Type B pancreatic cell (in vitro differentiated cells): ENCODE measurements at regions not wholly inside any gene's neighbourhood (a gene's known extent, or its start where the extent isn't known, plus 50 kb on each side); places are given as distances from the start of the nearest gene placed in this dataset.

ENCODE experiments used
- DNase-seq: peaks from one replicate; pipeline ENCODE4 v3.0.0; 2021; ENCODE audit warnings: mixed read lengths; ENCODE audit not compliant: unreplicated experiment; ENCODE audit errors: extremely low spot score
- H3K27ac Mint-ChIP-seq: 2 replicates; pipeline ENCODE4 v1.8.0; 2021; ENCODE audit warnings: mild to moderate bottlenecking, mixed read lengths
- H3K27me3 Mint-ChIP-seq: 2 replicates; pipeline ENCODE4 v1.8.0; 2021; ENCODE audit warnings: mixed read lengths
- H3K36me3 Mint-ChIP-seq: 2 replicates; pipeline ENCODE4 v1.8.0; 2021; ENCODE audit warnings: mixed read lengths
- H3K4me1 Mint-ChIP-seq: one replicate; pipeline ENCODE4 v1.8.0; 2021; ENCODE audit warnings: mixed read lengths; ENCODE audit not compliant: unreplicated experiment
- H3K4me3 Mint-ChIP-seq: 2 replicates; pipeline ENCODE4 v1.8.0; 2021; ENCODE audit warnings: mild to moderate bottlenecking, mixed read lengths
- H3K9me3 Mint-ChIP-seq: 2 replicates; pipeline ENCODE4 v1.8.0; 2021; ENCODE audit warnings: mixed read lengths
- CTCF ChIP-seq: fragments of 200-600 bp; sonication (generic); conservative IDR thresholded peaks from 2 replicates; pipeline ENCODE4 v1.5.0; 2021; ENCODE audit warnings: antibody characterized with exemption, mild to moderate bottlenecking

- Mint-ChIP-seq H3K4me1 (peaks cover 34% of the 10 kb centered on the region), H3K27ac (no peak overlapping the region), H3K27me3 (no peaks in the 10 kb centered on the region), H3K9me3 (peaks cover 4% of the 10 kb centered on the region), H3K4me3 (no peak overlapping the region), H3K36me3 (peaks cover 4% of the 10 kb centered on the region)
- TF ChIP-seq CTCF, result no peak
- no peak for DNase-seq
Measured at GRCh38 chrX:39852491-39852890, 245.3 kb downstream of the BCOR start.

- Mint-ChIP-seq H3K36me3 (peaks cover 4% of the 10 kb centered on the region), H3K4me1 (peaks cover 29% of the 10 kb centered on the region), H3K27me3 (no peaks in the 10 kb centered on the region), H3K9me3 (peaks cover 4% of the 10 kb centered on the region), H3K4me3 (no peak overlapping the region), H3K27ac (no peak overlapping the region)
- DNase-seq, result no peak
- TF ChIP-seq CTCF, result no peak
Measured at GRCh38 chrX:39853417-39854030, 244.2 kb downstream of the BCOR start.

GRCh38 chrX:39854772-39855747, 242.7 kb downstream of the BCOR start:
- Mint-ChIP-seq H3K27ac (no peak overlapping the region), H3K36me3 (peaks cover under 1% of the 10 kb centered on the region), H3K4me1 (peaks cover 25% of the 10 kb centered on the region), H3K9me3 (peaks cover 4% of the 10 kb centered on the region), H3K27me3 (no peaks in the 10 kb centered on the region), H3K4me3 (no peak overlapping the region)
- no peak for TF ChIP-seq CTCF
- no peak for DNase-seq

GRCh38 chrX:39855748-39856129, 242.0 kb downstream of the BCOR start:
- Mint-ChIP-seq H3K27ac (no peak overlapping the region), H3K9me3 (peaks cover 4% of the 10 kb centered on the region), H3K4me3 (no peak overlapping the region), H3K36me3 (no peaks in the 10 kb centered on the region), H3K4me1 (peaks cover 18% of the 10 kb centered on the region), H3K27me3 (no peaks in the 10 kb centered on the region)
- no peak for TF ChIP-seq CTCF
- no peak for DNase-seq

GRCh38 chrX:39856472-39857121, 241.2 kb downstream of the BCOR start:
- no peak for TF ChIP-seq CTCF
- Mint-ChIP-seq H3K9me3 (peaks cover 4% of the 10 kb centered on the region), H3K27ac (no peak overlapping the region), H3K4me1 (peaks cover 14% of the 10 kb centered on the region), H3K27me3 (no peaks in the 10 kb centered on the region), H3K36me3 (no peaks in the 10 kb centered on the region), H3K4me3 (no peak overlapping the region)
- no peak for DNase-seq
